ENCODE measurements at regions not wholly inside any gene's neighbourhood (a gene's known extent, or its start where the extent isn't known, plus 50 kb on each side); places are given as distances from the start of the nearest gene placed in this dataset.

GRCh38 chr14:65222440-65222858 lies 120.1 kb upstream of the MAX start:
- Histone ChIP-seq H3K4me3 (ENCODE audit: insufficient read depth, low read length, poor library complexity, severe bottlenecking) (no peak overlapping the region), H2AFZ (ENCODE audit: low read depth, low read length, severe bottlenecking) (peak overlapping the region; percentile 8), H3K36me3 (ENCODE audit: low read length) (no peaks in the 10 kb centered on the region), H3K27ac (ENCODE audit: low read depth, low read length) (no peak overlapping the region), H3K79me2 (ENCODE audit: insufficient read depth, low read length) (no peaks in the 10 kb centered on the region), H3K4me2 (ENCODE audit: low read depth, low read length, poor library complexity, severe bottlenecking) (no peak overlapping the region), H3K9me2 (replicated peaks; ENCODE audit: insufficient read depth, low read length) (no peaks in the 10 kb centered on the region), H3F3A (ENCODE audit: insufficient read depth) (no peaks in the 10 kb centered on the region), H3K9ac (ENCODE audit: low read length) (no peak overlapping the region), H4K20me1 (ENCODE audit: low read depth, low read length) (no peaks in the 10 kb centered on the region), H3K27me3 (ENCODE audit: low read length) (no peaks in the 10 kb centered on the region), H3K9me3 (ENCODE audit: insufficient read depth, low read length) (no peaks in the 10 kb centered on the region)
- TF ChIP-seq EZH2phosphoT487 (conservative IDR thresholded peaks at IDR 0.05; ENCODE audit: low read length): no peak
- peak; percentile 93 for TF ChIP-seq CTCF (IDR thresholded peaks at IDR 0.05; ENCODE audit: insufficient read depth, low read length, poor library complexity, severe bottlenecking)

- Histone ChIP-seq H3F3A (ENCODE audit: insufficient read depth) (no peaks in the 10 kb centered on the region), H3K79me2 (ENCODE audit: insufficient read depth, low read length) (no peaks in the 10 kb centered on the region), H3K9ac (ENCODE audit: low read length) (no peak overlapping the region)
Observed at GRCh38 chr14:65223636-65224035, 121.3 kb upstream of the MAX start.

DNA sequence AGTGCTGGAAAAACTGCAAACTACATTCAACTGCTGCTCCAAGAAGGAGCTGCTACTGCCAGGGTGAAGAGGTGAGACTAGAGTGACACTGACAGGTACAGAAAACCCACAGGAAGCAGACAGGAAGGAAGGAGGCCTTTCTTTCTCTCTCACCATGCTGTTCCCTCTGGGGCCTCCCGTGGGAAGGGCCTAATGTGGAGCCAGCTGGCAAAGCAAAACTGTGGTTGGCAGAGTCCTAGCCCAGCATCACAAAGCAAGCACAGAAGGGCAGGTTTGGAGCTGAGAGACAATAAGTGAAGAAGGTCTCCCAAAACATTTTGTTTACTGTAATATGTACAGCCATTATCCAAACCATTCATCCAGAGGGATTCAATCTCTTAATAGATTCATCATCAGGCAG lies 122.5 kb upstream of the MAX start:
- Histone ChIP-seq H3K9me3 (ENCODE audit: insufficient read depth, low read length) (no peaks in the 10 kb centered on the region), H3K27me3 (ENCODE audit: low read length) (no peaks in the 10 kb centered on the region), H3K4me3 (ENCODE audit: insufficient read depth, low read length, poor library complexity, severe bottlenecking) (no peak overlapping the region), H3K9ac (ENCODE audit: low read length) (no peak overlapping the region), H3K9me2 (replicated peaks; ENCODE audit: insufficient read depth, low read length) (no peaks in the 10 kb centered on the region), H3K4me2 (ENCODE audit: low read depth, low read length, poor library complexity, severe bottlenecking) (no peak overlapping the region), H3K79me2 (ENCODE audit: insufficient read depth, low read length) (no peaks in the 10 kb centered on the region), H2AFZ (ENCODE audit: low read depth, low read length, severe bottlenecking) (no peak overlapping the region), H3K36me3 (ENCODE audit: low read length) (no peaks in the 10 kb centered on the region), H4K20me1 (ENCODE audit: low read depth, low read length) (no peaks in the 10 kb centered on the region), H3F3A (ENCODE audit: insufficient read depth) (no peaks in the 10 kb centered on the region), H3K27ac (ENCODE audit: low read depth, low read length) (no peak overlapping the region)
- TF ChIP-seq EZH2phosphoT487 (conservative IDR thresholded peaks at IDR 0.05; ENCODE audit: low read length) (no peak), CTCF (IDR thresholded peaks at IDR 0.05; ENCODE audit: insufficient read depth, low read length, poor library complexity, severe bottlenecking) (no peak)

More at GRCh38 chr14:65223636-65224035, 121.3 kb upstream of the MAX start:
- H2AFZ ChIP-seq (ENCODE audit: low read depth, low read length, severe bottlenecking): no peak overlapping the region
- H3K9me3 ChIP-seq (ENCODE audit: insufficient read depth, low read length): no peaks in the 10 kb centered on the region
- H3K9me2 ChIP-seq (replicated peaks; ENCODE audit: insufficient read depth, low read length): no peaks in the 10 kb centered on the region
- H3K36me3 ChIP-seq (ENCODE audit: low read length): no peaks in the 10 kb centered on the region
- H3K27me3 ChIP-seq (ENCODE audit: low read length): no peaks in the 10 kb centered on the region
- H3K27ac ChIP-seq (ENCODE audit: low read depth, low read length): no peak overlapping the region
- no peaks in the 10 kb centered on the region for H4K20me1 ChIP-seq (ENCODE audit: low read depth, low read length)
- H3K4me3 ChIP-seq (ENCODE audit: insufficient read depth, low read length, poor library complexity, severe bottlenecking): no peak overlapping the region
- TF ChIP-seq CTCF (IDR thresholded peaks at IDR 0.05; ENCODE audit: insufficient read depth, low read length, poor library complexity, severe bottlenecking) (no peak), EZH2phosphoT487 (conservative IDR thresholded peaks at IDR 0.05; ENCODE audit: low read length) (no peak)
- H3K4me2 ChIP-seq (ENCODE audit: low read depth, low read length, poor library complexity, severe bottlenecking): no peak overlapping the region

Measured in SU-DHL-6 (cell line).